DMS 273 (cell line): ENCODE measurements at regions not wholly inside any gene's neighbourhood (a gene's known extent, or its start where the extent isn't known, plus 50 kb on each side); places are given as distances from the start of the nearest gene placed in this dataset.
"Not testable (repeated sequence)": the region's sequence is repeated elsewhere in the genome, so short reads cannot be mapped to it uniquely, and the experiment has no call there.

Source experiments
- DNase-seq: peaks from one replicate; lab custom pipeline; 2025; ENCODE audit not compliant: unreplicated experiment; lab: John Stamatoyannopoulos, UW

DNA sequence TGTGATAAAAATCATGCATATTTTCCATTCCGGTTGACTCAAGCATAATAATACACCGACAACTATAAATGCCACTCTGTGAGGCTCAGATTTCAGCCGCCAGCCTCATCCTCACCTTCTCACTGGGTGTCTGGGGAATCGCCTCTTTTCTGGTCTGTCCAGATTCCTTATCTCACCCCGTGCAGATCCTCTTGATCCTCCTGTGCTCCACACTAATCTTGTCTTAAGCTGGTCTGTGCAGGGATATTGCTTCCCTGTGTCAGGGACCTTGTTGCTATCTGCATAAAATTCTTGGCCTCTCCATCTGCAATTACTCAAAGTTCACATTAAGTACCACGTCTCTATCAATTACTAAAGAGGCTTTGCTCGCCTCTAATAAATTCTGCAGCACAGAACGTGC is 116.6 kb upstream of the SPACA7 start:
- DNase-seq = no peak

GRCh38 chr13:112260108-112261055 is 115.8 kb upstream of the SPACA7 start:
- no peak for DNase-seq

- no peak for DNase-seq
Observed at GRCh38 chr13:112261924-112262323, 114.2 kb upstream of the SPACA7 start.

DNA sequence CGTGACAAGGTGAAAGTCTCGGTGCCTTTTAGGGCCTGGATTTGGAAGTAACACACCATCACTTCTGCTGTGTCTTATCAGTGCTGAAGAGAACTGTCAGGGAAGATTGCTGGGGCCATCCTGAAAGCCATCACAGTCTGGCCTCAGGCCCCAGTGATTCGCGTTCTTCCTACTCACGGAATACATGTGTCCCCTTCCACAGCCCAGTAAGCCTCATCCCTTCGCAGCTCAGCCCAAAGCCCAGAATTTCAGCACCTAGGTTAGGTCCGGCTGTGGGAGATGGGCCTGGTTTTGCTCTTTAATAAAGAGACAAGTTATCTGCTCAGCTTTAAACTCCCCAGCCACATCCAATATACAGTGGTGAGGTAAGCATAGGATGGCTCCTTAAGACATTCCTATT is 113.0 kb upstream of the SPACA7 start:
- DNase-seq = no peak

DNA sequence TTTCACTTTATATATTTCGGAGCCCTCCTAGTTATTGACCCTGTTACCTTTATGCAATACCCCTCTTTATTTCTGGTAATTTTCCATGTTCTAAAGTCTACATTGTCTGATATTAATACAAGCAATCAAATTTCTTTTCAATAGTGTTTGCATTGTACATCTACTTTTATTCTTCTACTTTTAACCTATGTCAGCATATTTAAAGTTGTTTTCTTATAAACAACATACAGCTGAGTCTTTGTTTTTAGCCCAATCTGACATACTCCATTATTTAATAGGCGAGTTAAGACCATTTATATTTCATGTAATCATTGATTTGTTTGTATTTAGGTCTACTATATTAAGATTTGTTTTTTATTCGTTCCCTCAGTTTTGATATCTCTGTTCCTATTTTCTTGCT is 108.5 kb upstream of the SPACA7 start:
- no peak for DNase-seq

DNA sequence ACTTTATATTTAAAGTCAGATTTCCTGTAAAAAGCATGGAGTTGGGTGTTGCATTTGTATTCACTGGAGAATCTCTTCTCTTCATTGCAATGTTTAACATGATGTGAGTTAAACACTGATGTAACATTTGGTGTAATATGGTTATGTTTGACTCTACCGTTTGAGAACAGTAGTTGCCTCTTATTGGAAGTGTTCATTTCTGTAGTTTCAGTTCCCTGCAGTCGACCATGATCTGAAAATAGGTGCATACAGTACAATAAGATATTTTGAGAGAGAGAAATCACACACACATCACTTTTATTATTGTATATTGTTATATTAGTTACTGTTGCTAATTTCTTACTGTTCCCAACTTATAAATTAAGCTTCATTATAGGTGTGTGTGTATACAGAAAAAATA is 105.2 kb upstream of the SPACA7 start:
- DNase-seq = no peak

DNA sequence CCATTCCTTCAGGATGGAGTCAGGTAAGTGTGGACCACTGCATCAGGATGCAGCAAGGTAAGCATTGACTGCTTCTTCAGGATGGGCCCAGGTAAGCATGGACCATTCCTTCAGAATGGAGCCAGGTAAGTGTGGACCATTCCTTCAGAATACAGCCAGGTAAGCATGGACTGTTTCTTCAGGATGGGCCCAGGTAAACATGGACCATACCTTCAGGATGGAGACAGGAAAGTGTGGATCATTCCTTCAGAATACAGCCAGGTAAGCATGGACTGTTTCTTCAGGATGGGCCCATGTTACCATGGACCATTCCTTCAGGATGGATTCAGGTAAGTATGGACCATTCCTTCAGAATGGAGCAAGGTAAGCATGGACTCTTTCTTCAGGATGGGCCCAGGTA is 89.4 kb upstream of the SPACA7 start:
- DNase-seq = not testable (repeated sequence)

- DNase-seq = no peak
Observed at GRCh38 chr13:112320303-112320702, 55.9 kb upstream of the SPACA7 start.

DNA sequence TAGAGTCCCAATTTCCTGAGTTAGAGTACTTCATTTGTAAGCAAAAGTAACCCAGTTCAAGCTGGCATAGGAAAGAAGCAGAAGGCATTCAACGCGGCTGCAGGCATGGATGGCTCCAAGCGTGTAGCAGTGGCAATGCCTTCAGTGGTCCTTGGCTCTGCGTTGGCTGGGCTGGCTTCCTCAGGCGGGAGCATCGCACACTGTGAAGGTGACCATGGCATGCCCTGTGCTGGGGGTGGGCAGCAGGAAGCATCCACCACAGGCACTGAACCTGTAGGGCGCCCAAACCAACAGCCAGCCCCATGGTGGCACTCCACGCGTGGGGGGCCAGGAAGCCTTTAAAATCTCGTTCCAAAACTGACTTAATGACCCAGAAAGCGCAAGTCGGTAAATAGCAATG is 53.6 kb upstream of the SPACA7 start:
- no peak for DNase-seq

GRCh38 chr13:112324116-112324515 is 52.0 kb upstream of the SPACA7 start:
- no peak for DNase-seq

- DNase-seq = no peak
Observed at GRCh38 chr13:112325142-112325808, 50.9 kb upstream of the SPACA7 start.

DNA sequence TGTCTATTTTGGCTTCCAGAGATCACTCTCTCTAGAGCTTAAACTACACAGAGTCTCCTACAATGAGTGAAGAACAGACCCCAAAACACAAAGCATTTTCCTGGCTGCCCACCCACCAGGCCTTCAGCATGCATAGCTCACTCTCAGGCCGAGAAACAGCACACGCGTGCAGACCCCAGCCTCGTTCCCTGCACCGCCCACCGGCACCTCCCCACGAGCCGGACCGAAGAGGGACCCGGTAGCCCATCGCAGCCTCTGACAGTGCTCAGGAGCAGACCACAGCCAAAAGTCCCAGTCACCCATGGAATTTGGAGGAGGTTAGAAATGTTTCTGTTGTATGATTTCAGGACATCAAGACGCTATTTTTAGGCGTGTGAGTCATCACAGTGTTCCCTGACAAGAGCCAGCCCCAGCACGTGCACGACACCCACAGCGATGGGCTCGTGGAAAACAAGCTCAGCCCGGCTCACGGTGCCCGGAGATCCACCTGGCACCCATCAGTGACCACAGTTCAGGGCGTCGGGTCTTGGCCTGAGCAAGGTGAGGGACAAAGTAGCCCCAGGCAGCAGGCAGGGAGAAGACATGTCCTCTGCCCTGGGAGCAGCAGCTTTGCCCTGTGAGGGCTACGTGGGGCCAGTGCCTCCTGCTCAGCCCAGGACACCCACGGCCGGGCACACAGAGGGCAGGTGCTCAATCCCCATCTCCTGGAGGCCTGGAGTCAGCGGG is 50.1 kb upstream of the SPACA7 start:
- DNase-seq = no peak
